Glutamatergic neuron (in vitro differentiated cells): ENCODE measurements at regions not wholly inside any gene's neighbourhood (a gene's known extent, or its start where the extent isn't known, plus 50 kb on each side); places are given as distances from the start of the nearest gene placed in this dataset.

ENCODE experiments used
- DNase-seq: peaks from one replicate; pipeline ENCODE4 v3.0.0; 2022
- H3K27ac Mint-ChIP-seq: one replicate; pipeline ENCODE4 v1.8.0; 2020; ENCODE audit warnings: mild to moderate bottlenecking, mixed read lengths, inconsistent platforms; ENCODE audit not compliant: unreplicated experiment
- H3K27me3 Mint-ChIP-seq: one replicate; pipeline ENCODE4 v1.8.0; 2020; ENCODE audit warnings: mild to moderate bottlenecking, moderate library complexity, mixed read lengths, inconsistent platforms; ENCODE audit not compliant: unreplicated experiment
- H3K36me3 Mint-ChIP-seq: one replicate; pipeline ENCODE4 v1.8.0; 2020; ENCODE audit warnings: mild to moderate bottlenecking, mixed read lengths, inconsistent platforms; ENCODE audit not compliant: unreplicated experiment
- H3K4me1 Mint-ChIP-seq: one replicate; pipeline ENCODE4 v1.8.0; 2020; ENCODE audit warnings: mild to moderate bottlenecking, low read depth, mixed read lengths, inconsistent platforms; ENCODE audit not compliant: unreplicated experiment
- H3K4me3 Mint-ChIP-seq: one replicate; pipeline ENCODE4 v1.8.0; 2020; ENCODE audit warnings: mild to moderate bottlenecking, mixed read lengths, inconsistent platforms; ENCODE audit not compliant: unreplicated experiment
- H3K9me3 Mint-ChIP-seq: one replicate; pipeline ENCODE4 v1.8.0; 2020; ENCODE audit warnings: mild to moderate bottlenecking, moderate library complexity, mixed read lengths, inconsistent platforms; ENCODE audit not compliant: unreplicated experiment
- CTCF ChIP-seq: fragments of 200-600 bp; sonication (generic); IDR thresholded peaks from one replicate; pipeline ENCODE4 v1.5.0; 2021; ENCODE audit not compliant: partially characterized antibody, unreplicated experiment

- H3K4me1 Mint-ChIP-seq = no peaks in the 10 kb centered on the region
- no peak for TF ChIP-seq CTCF
- no peaks in the 10 kb centered on the region for H3K9me3 Mint-ChIP-seq
- no peak for DNase-seq
- H3K27me3 Mint-ChIP-seq = no peaks in the 10 kb centered on the region
- no peak overlapping the region for H3K4me3 Mint-ChIP-seq
- H3K27ac Mint-ChIP-seq = no peak overlapping the region
- no peaks in the 10 kb centered on the region for H3K36me3 Mint-ChIP-seq
Measured at GRCh38 chr4:155134136-155134535, 74.3 kb upstream of the NPY2R start.

GRCh38 chr4:155140889-155141288 lies 67.5 kb upstream of the NPY2R start:
- H3K4me1 Mint-ChIP-seq = no peaks in the 10 kb centered on the region
- no peaks in the 10 kb centered on the region for H3K9me3 Mint-ChIP-seq
- no peak overlapping the region for H3K4me3 Mint-ChIP-seq
- no peaks in the 10 kb centered on the region for H3K27me3 Mint-ChIP-seq
- TF ChIP-seq CTCF = no peak
- H3K36me3 Mint-ChIP-seq = no peaks in the 10 kb centered on the region
- no peak for DNase-seq
- no peak overlapping the region for H3K27ac Mint-ChIP-seq

GRCh38 chr4:155143512-155143911 lies 64.9 kb upstream of the NPY2R start:
- DNase-seq = no peak
- H3K9me3 Mint-ChIP-seq = no peaks in the 10 kb centered on the region
- no peak for TF ChIP-seq CTCF
- no peak overlapping the region for H3K27ac Mint-ChIP-seq
- no peaks in the 10 kb centered on the region for H3K27me3 Mint-ChIP-seq
- H3K4me3 Mint-ChIP-seq = no peak overlapping the region
- no peaks in the 10 kb centered on the region for H3K4me1 Mint-ChIP-seq
- H3K36me3 Mint-ChIP-seq = no peaks in the 10 kb centered on the region
